HCT116 (cell line): ENCODE measurements at regions not wholly inside any gene's neighbourhood (a gene's known extent, or its start where the extent isn't known, plus 50 kb on each side); places are given as distances from the start of the nearest gene placed in this dataset.

Experiments used
- EZH2 ChIP-seq: fragments of 200-600 bp; sonication (generic); IDR thresholded peaks from 2 replicates; pipeline ENCODE4 v1.6.1; 2017; ENCODE audit warnings: antibody characterized with exemption, mixed run types
- POLR2AphosphoS5 ChIP-seq: IDR thresholded peaks from 2 replicates; pipeline ENCODE4 v1.6.1; 2011; ENCODE audit warnings: mild to moderate bottlenecking, low read depth, low read length, moderate library complexity
- TF ChIP-seq, protein P1 (sequence below): IDR thresholded peaks from 2 replicates; pipeline ENCODE4 v1.6.1; 2012; ENCODE audit warnings: low read depth
- TF ChIP-seq, protein P2 (sequence below), 3 experiments: fragments of 200-600 bp in 1 of 3; sonication (generic) in 1 of 3; IDR thresholded peaks in 2 of 3; conservative IDR thresholded peaks in 1 of 3; 2 replicates each; pipeline ENCODE4 v1.5.1; 2012 to 2017; ENCODE audit warnings: low read depth in 2 of 3, low read length in 2 of 3, antibody characterized with exemption in 1 of 3, borderline replicate concordance in 1 of 3, control low read depth in 1 of 3, mild to moderate bottlenecking in 1 of 3, mixed read lengths in 1 of 3, mixed run types in 1 of 3, moderate library complexity in 1 of 3; ENCODE audit not compliant: insufficient read depth in 1 of 3
- TF ChIP-seq, protein P3 (sequence below): IDR thresholded peaks from 2 replicates; pipeline ENCODE4 v1.6.1; 2011; ENCODE audit warnings: mild to moderate bottlenecking, low read length, moderate library complexity; ENCODE audit not compliant: insufficient replicate concordance; ENCODE audit errors: extremely low read depth

DNA sequence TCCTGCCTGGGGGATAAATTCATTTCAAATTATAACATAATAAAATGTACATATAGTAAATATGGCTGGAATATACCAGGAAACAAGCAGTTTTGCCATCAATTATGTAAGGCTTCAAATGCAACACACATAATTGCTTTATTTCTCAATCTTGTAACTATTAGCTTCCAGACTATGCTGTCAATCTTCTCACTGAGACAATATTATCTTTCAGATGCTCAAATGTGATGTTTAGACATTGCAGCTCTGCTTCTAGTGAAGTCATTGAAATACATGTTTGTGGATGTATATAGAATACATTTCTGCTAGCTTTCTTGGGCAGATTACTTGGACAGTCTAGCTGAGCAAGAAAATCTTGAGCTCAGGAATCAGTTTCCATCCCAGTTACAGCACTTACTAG, 454.4 kb downstream of the TDRD3 start:
- TF ChIP-seq EZH2: no peak
- TF ChIP-seq POLR2AphosphoS5: no peak
- TF ChIP-seq, protein P1, sequence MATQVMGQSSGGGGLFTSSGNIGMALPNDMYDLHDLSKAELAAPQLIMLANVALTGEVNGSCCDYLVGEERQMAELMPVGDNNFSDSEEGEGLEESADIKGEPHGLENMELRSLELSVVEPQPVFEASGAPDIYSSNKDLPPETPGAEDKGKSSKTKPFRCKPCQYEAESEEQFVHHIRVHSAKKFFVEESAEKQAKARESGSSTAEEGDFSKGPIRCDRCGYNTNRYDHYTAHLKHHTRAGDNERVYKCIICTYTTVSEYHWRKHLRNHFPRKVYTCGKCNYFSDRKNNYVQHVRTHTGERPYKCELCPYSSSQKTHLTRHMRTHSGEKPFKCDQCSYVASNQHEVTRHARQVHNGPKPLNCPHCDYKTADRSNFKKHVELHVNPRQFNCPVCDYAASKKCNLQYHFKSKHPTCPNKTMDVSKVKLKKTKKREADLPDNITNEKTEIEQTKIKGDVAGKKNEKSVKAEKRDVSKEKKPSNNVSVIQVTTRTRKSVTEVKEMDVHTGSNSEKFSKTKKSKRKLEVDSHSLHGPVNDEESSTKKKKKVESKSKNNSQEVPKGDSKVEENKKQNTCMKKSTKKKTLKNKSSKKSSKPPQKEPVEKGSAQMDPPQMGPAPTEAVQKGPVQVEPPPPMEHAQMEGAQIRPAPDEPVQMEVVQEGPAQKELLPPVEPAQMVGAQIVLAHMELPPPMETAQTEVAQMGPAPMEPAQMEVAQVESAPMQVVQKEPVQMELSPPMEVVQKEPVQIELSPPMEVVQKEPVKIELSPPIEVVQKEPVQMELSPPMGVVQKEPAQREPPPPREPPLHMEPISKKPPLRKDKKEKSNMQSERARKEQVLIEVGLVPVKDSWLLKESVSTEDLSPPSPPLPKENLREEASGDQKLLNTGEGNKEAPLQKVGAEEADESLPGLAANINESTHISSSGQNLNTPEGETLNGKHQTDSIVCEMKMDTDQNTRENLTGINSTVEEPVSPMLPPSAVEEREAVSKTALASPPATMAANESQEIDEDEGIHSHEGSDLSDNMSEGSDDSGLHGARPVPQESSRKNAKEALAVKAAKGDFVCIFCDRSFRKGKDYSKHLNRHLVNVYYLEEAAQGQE: no peak
- TF ChIP-seq, protein P2, sequence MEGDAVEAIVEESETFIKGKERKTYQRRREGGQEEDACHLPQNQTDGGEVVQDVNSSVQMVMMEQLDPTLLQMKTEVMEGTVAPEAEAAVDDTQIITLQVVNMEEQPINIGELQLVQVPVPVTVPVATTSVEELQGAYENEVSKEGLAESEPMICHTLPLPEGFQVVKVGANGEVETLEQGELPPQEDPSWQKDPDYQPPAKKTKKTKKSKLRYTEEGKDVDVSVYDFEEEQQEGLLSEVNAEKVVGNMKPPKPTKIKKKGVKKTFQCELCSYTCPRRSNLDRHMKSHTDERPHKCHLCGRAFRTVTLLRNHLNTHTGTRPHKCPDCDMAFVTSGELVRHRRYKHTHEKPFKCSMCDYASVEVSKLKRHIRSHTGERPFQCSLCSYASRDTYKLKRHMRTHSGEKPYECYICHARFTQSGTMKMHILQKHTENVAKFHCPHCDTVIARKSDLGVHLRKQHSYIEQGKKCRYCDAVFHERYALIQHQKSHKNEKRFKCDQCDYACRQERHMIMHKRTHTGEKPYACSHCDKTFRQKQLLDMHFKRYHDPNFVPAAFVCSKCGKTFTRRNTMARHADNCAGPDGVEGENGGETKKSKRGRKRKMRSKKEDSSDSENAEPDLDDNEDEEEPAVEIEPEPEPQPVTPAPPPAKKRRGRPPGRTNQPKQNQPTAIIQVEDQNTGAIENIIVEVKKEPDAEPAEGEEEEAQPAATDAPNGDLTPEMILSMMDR (IDR thresholded peaks at IDR 0.05 in 2 of 3, conservative IDR thresholded peaks at IDR 0.05 in 1 of 3; ENCODE audit: borderline replicate concordance in 1 of 3, insufficient read depth in 1 of 3, low read depth in 2 of 3, low read length in 2 of 3): no peak
- TF ChIP-seq, protein P3, sequence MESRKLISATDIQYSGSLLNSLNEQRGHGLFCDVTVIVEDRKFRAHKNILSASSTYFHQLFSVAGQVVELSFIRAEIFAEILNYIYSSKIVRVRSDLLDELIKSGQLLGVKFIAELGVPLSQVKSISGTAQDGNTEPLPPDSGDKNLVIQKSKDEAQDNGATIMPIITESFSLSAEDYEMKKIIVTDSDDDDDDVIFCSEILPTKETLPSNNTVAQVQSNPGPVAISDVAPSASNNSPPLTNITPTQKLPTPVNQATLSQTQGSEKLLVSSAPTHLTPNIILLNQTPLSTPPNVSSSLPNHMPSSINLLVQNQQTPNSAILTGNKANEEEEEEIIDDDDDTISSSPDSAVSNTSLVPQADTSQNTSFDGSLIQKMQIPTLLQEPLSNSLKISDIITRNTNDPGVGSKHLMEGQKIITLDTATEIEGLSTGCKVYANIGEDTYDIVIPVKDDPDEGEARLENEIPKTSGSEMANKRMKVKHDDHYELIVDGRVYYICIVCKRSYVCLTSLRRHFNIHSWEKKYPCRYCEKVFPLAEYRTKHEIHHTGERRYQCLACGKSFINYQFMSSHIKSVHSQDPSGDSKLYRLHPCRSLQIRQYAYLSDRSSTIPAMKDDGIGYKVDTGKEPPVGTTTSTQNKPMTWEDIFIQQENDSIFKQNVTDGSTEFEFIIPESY: no peak
